ENCODE measurements at regions not wholly inside any gene's neighbourhood (a gene's known extent, or its start where the extent isn't known, plus 50 kb on each side); places are given as distances from the start of the nearest gene placed in this dataset.

- no peak for TF ChIP-seq ZNF317 (CRISPR knock-in tag; IDR thresholded peaks at IDR 0.05; ENCODE audit: borderline replicate concordance, low read depth)
- TF ChIP-seq ARID4B (CRISPR knock-in tag; IDR thresholded peaks at IDR 0.05; ENCODE audit: borderline replicate concordance): no peak
- no peak for TF ChIP-seq SMAD3 (CRISPR knock-in tag; IDR thresholded peaks at IDR 0.05; ENCODE audit: borderline replicate concordance)
- no peak for TF ChIP-seq NR2C2 (CRISPR knock-in tag; IDR thresholded peaks at IDR 0.05)
Observed at GRCh38 chr4:165686756-165687155, 186.3 kb upstream of the TLL1 start (continued).

GRCh38 chr4:165689159-165689558 lies 183.9 kb upstream of the TLL1 start:
- ChIA-PET POLR2A (no interaction called here), CTCF (interaction anchor here (1.0 kb wide), 1 partner anchor 196 kb away, joined by 3 read pairs; no protein-coding TSS in a partner anchor)
- peaks cover 9% of the 10 kb centered on the region; the same call in 1 of the 2 replicates for H3K9me3 Mint-ChIP-seq
- H3K36me3 Mint-ChIP-seq: peaks cover 5% of the 10 kb centered on the region; the same call in 1 of the 2 replicates
- TF ChIP-seq E2F4 (CRISPR knock-in tag; IDR thresholded peaks at IDR 0.05; ENCODE audit: borderline replicate concordance, low read depth): no peak
- no peak for TF ChIP-seq EMX1 (CRISPR knock-in tag; IDR thresholded peaks at IDR 0.05)
- TF ChIP-seq STAT6 (CRISPR knock-in tag; conservative IDR thresholded peaks at IDR 0.05; ENCODE audit: low read depth): no peak
- TF ChIP-seq TEAD1 (CRISPR knock-in tag; IDR thresholded peaks at IDR 0.05): no peak
- no peak for DNase-seq (ENCODE audit: low spot score)
- H3K4me3 Mint-ChIP-seq: no peak overlapping the region
- H3K27ac Mint-ChIP-seq: no peak overlapping the region
- 0 out of 2 replicates have a peak, but pooled peaks cover 3% of the 10 kb centered on the region for H3K27me3 Mint-ChIP-seq (ENCODE audit: low read depth)
- peaks cover 6% of the 10 kb centered on the region for H3K4me1 Mint-ChIP-seq
- no peak for ATAC-seq

- peaks cover 6% of the 10 kb centered on the region for H3K4me1 Mint-ChIP-seq
- no peak overlapping the region for H3K27ac Mint-ChIP-seq
- H3K36me3 Mint-ChIP-seq: peaks cover 5% of the 10 kb centered on the region; the same call in 1 of the 2 replicates
- ChIA-PET POLR2A (no interaction called here), CTCF (no interaction called here)
- TF ChIP-seq NR1H2 (CRISPR knock-in tag; IDR thresholded peaks at IDR 0.05) (no peak), FOXK1 (CRISPR knock-in tag; IDR thresholded peaks at IDR 0.05) (no peak), ZNF232 (CRISPR knock-in tag; IDR thresholded peaks at IDR 0.05) (no peak), OVOL2 (CRISPR knock-in tag; IDR thresholded peaks at IDR 0.05; ENCODE audit: borderline replicate concordance) (no peak), SOX15 (CRISPR knock-in tag; IDR thresholded peaks at IDR 0.05) (no peak), USF2 (CRISPR knock-in tag; IDR thresholded peaks at IDR 0.05) (no peak), CREB1 (CRISPR knock-in tag; IDR thresholded peaks at IDR 0.05) (no peak), NR2C2 (CRISPR knock-in tag; IDR thresholded peaks at IDR 0.05) (no peak), ARID4B (CRISPR knock-in tag; IDR thresholded peaks at IDR 0.05; ENCODE audit: borderline replicate concordance) (no peak), SP1 (CRISPR knock-in tag; conservative IDR thresholded peaks at IDR 0.05) (no peak)
- peaks cover 9% of the 10 kb centered on the region; the same call in 1 of the 2 replicates for H3K9me3 Mint-ChIP-seq
- ATAC-seq (no peak), DNase-seq (ENCODE audit: low spot score) (no peak)
- no peak overlapping the region for H3K4me3 Mint-ChIP-seq
- 0 out of 2 replicates have a peak, but pooled peaks cover 3% of the 10 kb centered on the region for H3K27me3 Mint-ChIP-seq (ENCODE audit: low read depth)
Observed at GRCh38 chr4:165692082-165692481, 181.0 kb upstream of the TLL1 start.

Data from WTC11 (cell line).